ENCODE measurements at regions not wholly inside any gene's neighbourhood (a gene's known extent, or its start where the extent isn't known, plus 50 kb on each side); places are given as distances from the start of the nearest gene placed in this dataset.

DNA sequence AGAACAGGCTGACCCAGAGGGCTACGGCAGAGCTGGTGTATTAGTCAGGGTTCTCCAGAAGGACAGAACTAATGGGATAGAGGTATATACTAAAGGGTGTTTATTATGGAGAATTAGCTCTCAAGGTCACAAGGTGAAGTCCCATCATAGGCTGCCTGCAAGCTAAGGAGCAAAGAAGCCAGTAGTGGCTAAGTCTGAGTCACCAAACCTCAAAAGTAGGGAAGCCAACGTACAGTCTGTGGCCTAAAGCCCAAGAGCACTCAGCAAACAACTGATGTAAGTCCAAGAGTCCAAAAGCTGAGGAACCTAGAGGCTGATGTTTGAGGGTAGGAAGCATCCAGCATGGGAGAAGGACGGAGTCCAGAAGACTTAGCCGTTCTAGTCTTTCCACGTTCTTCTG lies 179.2 kb downstream of the BACH1 start:
- TF ChIP-seq, protein P1, sequence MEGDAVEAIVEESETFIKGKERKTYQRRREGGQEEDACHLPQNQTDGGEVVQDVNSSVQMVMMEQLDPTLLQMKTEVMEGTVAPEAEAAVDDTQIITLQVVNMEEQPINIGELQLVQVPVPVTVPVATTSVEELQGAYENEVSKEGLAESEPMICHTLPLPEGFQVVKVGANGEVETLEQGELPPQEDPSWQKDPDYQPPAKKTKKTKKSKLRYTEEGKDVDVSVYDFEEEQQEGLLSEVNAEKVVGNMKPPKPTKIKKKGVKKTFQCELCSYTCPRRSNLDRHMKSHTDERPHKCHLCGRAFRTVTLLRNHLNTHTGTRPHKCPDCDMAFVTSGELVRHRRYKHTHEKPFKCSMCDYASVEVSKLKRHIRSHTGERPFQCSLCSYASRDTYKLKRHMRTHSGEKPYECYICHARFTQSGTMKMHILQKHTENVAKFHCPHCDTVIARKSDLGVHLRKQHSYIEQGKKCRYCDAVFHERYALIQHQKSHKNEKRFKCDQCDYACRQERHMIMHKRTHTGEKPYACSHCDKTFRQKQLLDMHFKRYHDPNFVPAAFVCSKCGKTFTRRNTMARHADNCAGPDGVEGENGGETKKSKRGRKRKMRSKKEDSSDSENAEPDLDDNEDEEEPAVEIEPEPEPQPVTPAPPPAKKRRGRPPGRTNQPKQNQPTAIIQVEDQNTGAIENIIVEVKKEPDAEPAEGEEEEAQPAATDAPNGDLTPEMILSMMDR (conservative IDR thresholded peaks at IDR 0.05; ENCODE audit: low read length), result no peak
- TF ChIP-seq EZH2phosphoT487 (IDR thresholded peaks at IDR 0.05; ENCODE audit: borderline replicate concordance, low read depth, low read length), result no peak
